B cell (primary cell): ENCODE measurements at regions not wholly inside any gene's neighbourhood (a gene's known extent, or its start where the extent isn't known, plus 50 kb on each side); places are given as distances from the start of the nearest gene placed in this dataset.

Experiments used
- CTCF ChIP-seq: fragments of 200-600 bp; IDR thresholded peaks from one replicate; pipeline ENCODE4 v1.8.0; 2022; ENCODE audit warnings: antibody characterized with exemption, mild to moderate bottlenecking
- EZH2 ChIP-seq: IDR thresholded peaks from 2 replicates; pipeline ENCODE4 v1.6.1; 2012; ENCODE audit warnings: borderline replicate concordance, low read depth, mild to moderate bottlenecking, moderate library complexity, low read length; ENCODE audit not compliant: insufficient read depth, poor library complexity, severe bottlenecking

GRCh38 chr1:80594013-80594412 is 1206.7 kb upstream of the ADGRL2 start:
- TF ChIP-seq EZH2 (no peak), CTCF (no peak)
